HG03095 (cell line): ENCODE measurements at regions not wholly inside any gene's neighbourhood (a gene's known extent, or its start where the extent isn't known, plus 50 kb on each side); places are given as distances from the start of the nearest gene placed in this dataset.
A peak's percentile ranks its signal among the peaks of the same experiment; 100 is the strongest.
"Not testable (repeated sequence)": the region's sequence is repeated elsewhere in the genome, so short reads cannot be mapped to it uniquely, and the experiment has no call there.

Source experiments
- ATAC-seq: cut with Tn5 transposase; IDR thresholded peaks from one replicate; pipeline ENCODE4 v1.9.1; 2021; ENCODE audit warnings: moderate library complexity; ENCODE audit not compliant: unreplicated experiment

- ATAC-seq, result no peak
Observed at GRCh38 chr3:106488331-106488730, 619.5 kb upstream of the CBLB start.

GRCh38 chr3:106491796-106492195 is 623.0 kb upstream of the CBLB start:
- ATAC-seq, result no peak

- no peak for ATAC-seq
Observed at GRCh38 chr3:106508331-106508893, 639.6 kb upstream of the CBLB start.

- no peak for ATAC-seq
Observed at GRCh38 chr3:106510206-106510605, 641.4 kb upstream of the CBLB start.

GRCh38 chr3:106512846-106513245 is 644.0 kb upstream of the CBLB start:
- no peak for ATAC-seq

- ATAC-seq, result no peak
Observed at GRCh38 chr3:106514431-106514830, 645.6 kb upstream of the CBLB start.

GRCh38 chr3:106518516-106518915 is 649.7 kb upstream of the CBLB start:
- ATAC-seq, result no peak

GRCh38 chr3:106522397-106522796 is 653.6 kb upstream of the CBLB start:
- ATAC-seq, result no peak

- no peak for ATAC-seq
Observed at GRCh38 chr3:106528932-106529331, 660.1 kb upstream of the CBLB start.

- ATAC-seq, result no peak
Observed at GRCh38 chr3:106529738-106530137, 660.9 kb upstream of the CBLB start.

GRCh38 chr3:106530367-106530766 is 661.6 kb upstream of the CBLB start:
- no peak for ATAC-seq

- ATAC-seq, result not testable (repeated sequence)
Observed at GRCh38 chr3:106531771-106532329, 663.0 kb upstream of the CBLB start.

- no peak for ATAC-seq
Observed at GRCh38 chr3:106533093-106533787, 664.4 kb upstream of the CBLB start.

- no peak for ATAC-seq
Observed at GRCh38 chr3:106533788-106534160, 665.0 kb upstream of the CBLB start.

GRCh38 chr3:106534206-106534605 is 665.4 kb upstream of the CBLB start:
- no peak for ATAC-seq

GRCh38 chr3:106540743-106541142 is 671.9 kb upstream of the CBLB start:
- no peak for ATAC-seq

GRCh38 chr3:106542101-106542769 is 673.4 kb upstream of the CBLB start:
- ATAC-seq, result no peak

- ATAC-seq, result no peak
Observed at GRCh38 chr3:106552351-106553043, 683.7 kb upstream of the CBLB start.

- ATAC-seq, result no peak
Observed at GRCh38 chr3:106560451-106560966, 691.7 kb upstream of the CBLB start.

- ATAC-seq, result peak; percentile 92
Observed at GRCh38 chr3:106566277-106566676, 697.5 kb upstream of the CBLB start.

- ATAC-seq, result no peak
Observed at GRCh38 chr3:106570426-106570825, 701.6 kb upstream of the CBLB start.
